ENCODE measurements at regions not wholly inside any gene's neighbourhood (a gene's known extent, or its start where the extent isn't known, plus 50 kb on each side); places are given as distances from the start of the nearest gene placed in this dataset.

GRCh38 chr5:107265193-107265592 is 405.5 kb downstream of the EFNA5 start:
- no peak for DNase-seq

GRCh38 chr5:107263387-107264018 is 407.2 kb downstream of the EFNA5 start:
- no peak for DNase-seq

GRCh38 chr5:107257885-107258520 is 412.7 kb downstream of the EFNA5 start:
- no peak for DNase-seq

GRCh38 chr5:107254902-107255234 is 415.9 kb downstream of the EFNA5 start:
- no peak for DNase-seq

- DNase-seq: no peak
These were observed 416.4 kb downstream of the EFNA5 start for GRCh38 chr5:107254214-107254901.

GRCh38 chr5:107253246-107253645 is 417.5 kb downstream of the EFNA5 start:
- no peak for DNase-seq

- DNase-seq: no peak
These were observed 419.6 kb downstream of the EFNA5 start for GRCh38 chr5:107251151-107251550.

- peak in 25 of 56 donors; percentile 0 to 46 (median 8) for DNase-seq
These were observed 422.6 kb downstream of the EFNA5 start for GRCh38 chr5:107248066-107248695.

GRCh38 chr5:107247427-107247826 is 423.3 kb downstream of the EFNA5 start:
- DNase-seq: no peak

- no peak for DNase-seq
These were observed 427.5 kb downstream of the EFNA5 start for GRCh38 chr5:107243220-107243579.

GRCh38 chr5:107242411-107243219 is 428.1 kb downstream of the EFNA5 start:
- no peak for DNase-seq

- no peak for DNase-seq
These were observed 428.9 kb downstream of the EFNA5 start for GRCh38 chr5:107241841-107242240.

GRCh38 chr5:107235167-107235566 is 435.6 kb downstream of the EFNA5 start:
- no peak for DNase-seq

- DNase-seq: no peak
These were observed 437.9 kb downstream of the EFNA5 start for GRCh38 chr5:107232788-107233187.

GRCh38 chr5:107232293-107232692 is 438.4 kb downstream of the EFNA5 start:
- DNase-seq: no peak

GRCh38 chr5:107231191-107231590 is 439.5 kb downstream of the EFNA5 start:
- no peak for DNase-seq

GRCh38 chr5:107230367-107230766 is 440.4 kb downstream of the EFNA5 start:
- no peak for DNase-seq

GRCh38 chr5:107228226-107228625 is 442.5 kb downstream of the EFNA5 start:
- DNase-seq: no peak

GRCh38 chr5:107224272-107224671 is 446.5 kb downstream of the EFNA5 start:
- no peak for DNase-seq

- no peak for DNase-seq
These were observed 447.7 kb downstream of the EFNA5 start for GRCh38 chr5:107223066-107223465.

- no peak for DNase-seq
These were observed 450.7 kb downstream of the EFNA5 start for GRCh38 chr5:107219993-107220392.

All from nucleus accumbens (tissue), 56 donors.